Right cardiac atrium (tissue), 5 donors: ENCODE measurements at regions not wholly inside any gene's neighbourhood (a gene's known extent, or its start where the extent isn't known, plus 50 kb on each side); places are given as distances from the start of the nearest gene placed in this dataset.

Experiments
- ATAC-seq, 2 donors: fragments of 200-7000 bp; cut with Tn5 transposase; one replicate each; pipeline versions ENCODE4 v1.8.0 to v1.9.1; 2020; ENCODE audit warnings: moderate library complexity in 2 of 2, mild to moderate bottlenecking in 1 of 2
- DNase-seq, 3 donors: peaks; one replicate each; pipeline ENCODE4 v3.0.0-alpha.2; 2020
- H3K27ac ChIP-seq: one replicate; pipeline ENCODE4 v1.5.1; 2013; ENCODE audit warnings: mild to moderate bottlenecking, low read length, control low read depth, moderate library complexity
- H3K27me3 ChIP-seq: one replicate; pipeline ENCODE4 v1.6.1; 2013; ENCODE audit not compliant: control insufficient read depth, insufficient read depth
- H3K4me1 ChIP-seq: one replicate; pipeline ENCODE4 v1.6.1; 2013; ENCODE audit warnings: low read length; ENCODE audit not compliant: control insufficient read depth, insufficient read depth
- H3K4me3 ChIP-seq: one replicate; pipeline ENCODE4 v1.5.1; 2013; ENCODE audit warnings: low read length, control low read depth
- H3K9me3 ChIP-seq: one replicate; pipeline ENCODE4 v1.6.1; 2013; ENCODE audit warnings: low read length; ENCODE audit not compliant: control insufficient read depth
- WGBS: extraction: QIAGEN DNeasy Blood & Tissue Kit; methylation state at CpG from one replicate; pipeline ENCODE4 v1.1.7; 2013; 5-methylcytosine and 5-hydroxymethylcytosine counted together
- intact Hi-C, 4 donors: fragments of 100-400 bp; cut with DNase I; formaldehyde crosslinking; loops; one replicate each; pipeline versions ENCODE4 v1.11.0 to v1.14.0; 2022 to 2023
- donor health status: healthy with polysubstance abuse.
- donor health status: DM: no; HTN: yes; CAD: no.
- donor health status: DM: no; HTN: no; CAD: no.
- donor health status: DM: no; HTN: yes; CAD: no; lungs with severe emphysema.
- donor health status: DM: yes; HTN: yes; CAD: no.

GRCh38 chr2:37472959-37473358, 128.5 kb downstream of the QPCT start:
- H3K27me3 ChIP-seq = no peaks in the 10 kb centered on the region
- DNase-seq (peak; percentile 31 to 58 (median 42)), ATAC-seq (peak; percentile 55 to 68)
- WGBS = 31% methylated on average over 2 of the region's 2 CpGs
- H3K4me1 ChIP-seq = peaks cover 3% of the 10 kb centered on the region
- H3K27ac ChIP-seq = no peak overlapping the region
- H3K9me3 ChIP-seq = no peaks in the 10 kb centered on the region
- intact Hi-C loops = no loop called here
- H3K4me3 ChIP-seq = no peak overlapping the region

- Histone ChIP-seq H3K27ac (no peak overlapping the region), H3K4me3 (no peak overlapping the region), H3K9me3 (no peaks in the 10 kb centered on the region), H3K27me3 (no peaks in the 10 kb centered on the region), H3K4me1 (no peaks in the 10 kb centered on the region)
- intact Hi-C loops = no loop called here
- DNase-seq (no peak), ATAC-seq (no peak)
- WGBS = 86% methylated on average over 4 of the region's 4 CpGs
These were observed 132.0 kb downstream of the QPCT start for GRCh38 chr2:37476411-37476810.

DNA sequence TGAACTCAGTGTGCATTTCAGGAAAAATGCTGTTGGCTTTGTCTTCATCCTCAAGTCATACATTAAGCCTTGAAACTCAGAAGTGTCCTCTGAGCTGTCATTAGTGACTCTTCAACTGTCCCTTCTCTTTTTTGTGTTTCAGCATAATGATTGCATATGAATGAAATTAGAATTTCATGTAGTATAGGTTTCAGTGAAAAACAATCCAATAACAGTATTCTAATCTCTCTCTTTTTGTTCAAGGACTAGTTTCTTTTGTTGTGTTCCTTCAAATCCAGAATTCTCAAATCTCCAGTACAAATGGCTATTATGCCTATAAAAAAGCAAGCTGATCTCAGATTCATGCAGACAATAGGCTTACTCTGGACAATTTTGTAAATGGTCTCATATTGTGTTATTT, 133.5 kb downstream of the QPCT start:
- no peaks in the 10 kb centered on the region for H3K4me1 ChIP-seq
- H3K9me3 ChIP-seq = no peaks in the 10 kb centered on the region
- DNase-seq (no peak), ATAC-seq (no peak)
- no peak overlapping the region for H3K27ac ChIP-seq
- no peak overlapping the region for H3K4me3 ChIP-seq
- H3K27me3 ChIP-seq = no peaks in the 10 kb centered on the region
- intact Hi-C loops = no loop called here

- Histone ChIP-seq H3K27ac (no peak overlapping the region), H3K9me3 (no peaks in the 10 kb centered on the region), H3K4me1 (no peaks in the 10 kb centered on the region), H3K4me3 (no peak overlapping the region), H3K27me3 (no peaks in the 10 kb centered on the region)
- no peak for ATAC-seq
- intact Hi-C loops = no loop called here
- WGBS = 97% methylated on average over 2 of the region's 2 CpGs
- peak in 1 of 3 donors; percentile 32 for DNase-seq
These were observed 136.8 kb downstream of the QPCT start for GRCh38 chr2:37481244-37481643.

DNA sequence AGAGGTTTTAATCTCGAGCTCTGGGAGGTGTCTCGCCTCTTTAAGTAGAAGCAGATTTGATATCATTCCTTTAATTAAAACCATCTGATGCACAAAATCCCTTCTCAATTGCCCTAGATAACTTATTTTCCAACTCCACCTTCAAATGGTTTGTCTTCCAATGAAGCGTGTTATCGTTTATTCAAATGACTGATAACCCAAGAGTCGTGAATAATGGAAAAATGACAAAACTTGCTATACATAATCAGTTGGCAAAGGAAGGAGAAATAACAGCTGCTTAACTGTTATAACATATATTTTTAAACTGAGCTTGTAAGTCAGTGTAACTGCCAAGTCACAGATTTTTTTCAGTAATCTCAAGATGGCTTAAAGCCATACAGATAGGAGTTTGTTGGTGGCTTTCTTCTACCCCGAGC, 144.6 kb downstream of the QPCT start:
- Histone ChIP-seq H3K27ac (no peak overlapping the region), H3K4me1 (no peaks in the 10 kb centered on the region), H3K27me3 (no peaks in the 10 kb centered on the region), H3K4me3 (no peak overlapping the region), H3K9me3 (no peaks in the 10 kb centered on the region)
- WGBS = 24% methylated on average over 6 of the region's 6 CpGs
- DNase-seq = no peak
- ATAC-seq = no peak
- intact Hi-C loops = no loop called here

DNA sequence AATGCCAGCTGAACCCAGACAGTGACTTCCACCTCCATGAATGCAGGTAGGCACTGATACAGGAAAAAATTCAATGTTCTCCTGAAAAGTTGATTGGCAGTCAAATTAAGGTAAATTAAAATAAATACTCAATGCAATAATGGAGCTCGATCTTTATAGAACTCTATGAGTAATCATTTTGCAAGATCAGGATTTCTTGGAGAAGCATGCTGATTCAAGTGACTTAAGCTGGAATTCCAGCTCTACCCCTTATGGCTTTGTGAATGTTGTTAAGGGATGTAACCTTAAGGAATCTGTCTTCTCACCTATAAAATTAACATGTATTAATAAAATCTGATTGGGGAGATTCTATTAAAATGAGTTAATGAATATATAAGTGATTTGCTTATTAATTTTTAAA, 145.1 kb downstream of the QPCT start:
- Histone ChIP-seq H3K4me1 (no peaks in the 10 kb centered on the region), H3K27me3 (no peaks in the 10 kb centered on the region), H3K27ac (no peak overlapping the region), H3K4me3 (no peak overlapping the region), H3K9me3 (no peaks in the 10 kb centered on the region)
- intact Hi-C loops = no loop called here
- ATAC-seq (no peak), DNase-seq (no peak)
- WGBS = 43% methylated on average over 1 of the region's 1 CpG

- Histone ChIP-seq H3K4me1 (no peaks in the 10 kb centered on the region), H3K9me3 (no peaks in the 10 kb centered on the region), H3K27ac (no peak overlapping the region), H3K4me3 (no peak overlapping the region), H3K27me3 (no peaks in the 10 kb centered on the region)
- intact Hi-C loops = no loop called here
- ATAC-seq (no peak), DNase-seq (no peak)
- WGBS = 95% methylated on average over 3 of the region's 3 CpGs
These were observed 149.0 kb downstream of the QPCT start for GRCh38 chr2:37493425-37493824.

- ATAC-seq (no peak), DNase-seq (no peak)
- no peaks in the 10 kb centered on the region for H3K4me1 ChIP-seq
- no peak overlapping the region for H3K4me3 ChIP-seq
- no peaks in the 10 kb centered on the region for H3K27me3 ChIP-seq
- 96% methylated on average over 3 of the region's 3 CpGs for WGBS
- intact Hi-C loops = no loop called here
- no peaks in the 10 kb centered on the region for H3K9me3 ChIP-seq
- H3K27ac ChIP-seq = no peak overlapping the region
These were observed 154.7 kb downstream of the QPCT start for GRCh38 chr2:37499113-37499512.

DNA sequence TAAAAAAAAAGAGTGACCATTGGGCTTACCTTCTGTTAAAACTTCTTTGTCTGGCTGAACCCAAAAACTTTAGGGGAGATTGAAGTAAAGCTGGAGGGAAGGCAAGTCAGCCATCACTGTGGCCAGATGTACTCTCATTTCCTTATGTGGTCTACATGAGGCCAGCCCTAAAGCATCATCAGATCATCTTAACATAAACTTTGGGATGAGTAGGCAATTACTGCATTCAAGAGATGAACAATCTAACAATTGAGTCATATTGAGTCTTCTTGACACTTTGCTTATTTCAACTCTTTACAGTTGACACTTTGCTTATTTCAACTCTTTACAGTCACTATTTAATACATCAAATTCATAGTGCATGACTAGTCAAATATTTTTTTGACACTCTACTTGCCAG, 155.6 kb downstream of the QPCT start:
- intact Hi-C loops = no loop called here
- no peaks in the 10 kb centered on the region for H3K27me3 ChIP-seq
- H3K27ac ChIP-seq = no peak overlapping the region
- H3K9me3 ChIP-seq = no peaks in the 10 kb centered on the region
- no peak overlapping the region for H3K4me3 ChIP-seq
- ATAC-seq (no peak), DNase-seq (no peak)
- no peaks in the 10 kb centered on the region for H3K4me1 ChIP-seq

- no peaks in the 10 kb centered on the region for H3K4me1 ChIP-seq
- H3K27me3 ChIP-seq = no peaks in the 10 kb centered on the region
- 75% methylated on average over 2 of the region's 2 CpGs for WGBS
- H3K9me3 ChIP-seq = no peaks in the 10 kb centered on the region
- intact Hi-C loops = no loop called here
- H3K4me3 ChIP-seq = no peak overlapping the region
- H3K27ac ChIP-seq = no peak overlapping the region
- ATAC-seq (no peak), DNase-seq (no peak)
These were observed 156.7 kb downstream of the QPCT start for GRCh38 chr2:37501113-37501512.

GRCh38 chr2:37506407-37507050, 162.1 kb downstream of the QPCT start:
- DNase-seq (no peak), ATAC-seq (peak; percentile 77 to 89)
- 27% methylated on average over 5 of the region's 5 CpGs for WGBS
- H3K9me3 ChIP-seq = no peaks in the 10 kb centered on the region
- no peak overlapping the region for H3K4me3 ChIP-seq
- intact Hi-C loops = no loop called here
- no peaks in the 10 kb centered on the region for H3K27me3 ChIP-seq
- peaks cover 3% of the 10 kb centered on the region for H3K4me1 ChIP-seq
- peak overlapping the region; percentile 99 for H3K27ac ChIP-seq

DNA sequence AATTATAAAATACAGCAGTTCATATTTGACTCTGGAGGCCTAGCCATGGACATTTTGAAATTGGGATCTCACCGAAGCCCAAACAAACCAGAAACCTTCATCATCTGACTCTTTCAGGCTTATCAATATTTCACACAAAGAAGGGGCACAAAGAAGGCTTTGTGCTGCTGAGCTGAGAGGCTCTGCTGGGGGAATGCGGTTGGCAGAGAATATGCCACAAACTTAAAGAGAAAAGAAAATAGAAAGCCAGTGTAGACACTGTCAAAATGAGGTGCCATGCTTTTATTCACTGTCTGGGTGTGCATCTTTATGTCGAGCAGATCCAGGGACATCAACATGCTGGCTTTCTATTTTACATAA, 162.6 kb downstream of the QPCT start:
- Histone ChIP-seq H3K9me3 (no peaks in the 10 kb centered on the region), H3K27me3 (no peaks in the 10 kb centered on the region), H3K4me1 (peaks cover 3% of the 10 kb centered on the region), H3K4me3 (no peak overlapping the region), H3K27ac (peak overlapping the region; percentile 99)
- intact Hi-C loops = no loop called here
- DNase-seq (no peak), ATAC-seq (peak in 1 of 2 donors; percentile 9)
- WGBS = 48% methylated on average over 3 of the region's 3 CpGs
